K562 (cell line): ENCODE measurements at regions not wholly inside any gene's neighbourhood (a gene's known extent, or its start where the extent isn't known, plus 50 kb on each side); places are given as distances from the start of the nearest gene placed in this dataset.

Experiments
- CBX1 ChIP-seq: sonication (generic); IDR thresholded peaks from 2 replicates; pipeline ENCODE4 v1.6.1; 2016; ENCODE audit warnings: antibody characterized with exemption, low read depth, mild to moderate bottlenecking
- CC2D1A ChIP-seq: fragments of 450-650 bp; IDR thresholded peaks from 2 replicates; pipeline ENCODE4 v1.6.1; 2017; ENCODE audit warnings: mild to moderate bottlenecking
- CEBPB ChIP-seq: fragments of 450-650 bp; IDR thresholded peaks from 2 replicates; pipeline ENCODE4 v1.6.1; 2016; ENCODE audit warnings: missing genetic modification characterization, missing compliant biosample characterization
- CREB1 ChIP-seq, 2 experiments: sonication (generic) in 1 of 2; formaldehyde crosslinking in 1 of 2; IDR thresholded peaks; 2 replicates each; pipeline versions ENCODE4 v1.6.1 to v1.8.0; 2012 to 2022; ENCODE audit warnings: inconsistent platforms in 1 of 2, mild to moderate bottlenecking in 1 of 2, missing genetic modification reagents in 1 of 2, moderate library complexity in 1 of 2
- DPF2 ChIP-seq: fragments of 450-650 bp; IDR thresholded peaks from 2 replicates; pipeline ENCODE4 v1.6.1; 2016
- KDM1A ChIP-seq, 2 experiments: fragments of 450-650 bp; IDR thresholded peaks; 2 replicates each; pipeline ENCODE4 v1.6.1; 2016; ENCODE audit warnings: mild to moderate bottlenecking in 2 of 2
- LEF1 ChIP-seq: fragments of 450-650 bp; IDR thresholded peaks from 2 replicates; pipeline ENCODE4 v1.6.1; 2016; ENCODE audit warnings: mild to moderate bottlenecking
- MYC ChIP-seq, 2 experiments: fragments of 250-450 bp in 1 of 2; sonication (Bioruptor Pico) in 1 of 2; IDR thresholded peaks; 2 replicates each; pipeline versions ENCODE4 v1.5.1 to v1.6.1; 2012 to 2021; ENCODE audit warnings: low read depth in 2 of 2, borderline replicate concordance in 1 of 2, improper control_type of control experiment in 1 of 2, low read length in 1 of 2, mild to moderate bottlenecking in 1 of 2, moderate library complexity in 1 of 2
- NR2F6 ChIP-seq: fragments of 450-650 bp; formaldehyde crosslinking; IDR thresholded peaks from 2 replicates; pipeline ENCODE4 v1.4.0; 2020; ENCODE audit warnings: mild to moderate bottlenecking
- PHB2 ChIP-seq: fragments of 450-650 bp; IDR thresholded peaks from 2 replicates; pipeline ENCODE4 v1.6.1; 2017; ENCODE audit warnings: low read depth
- POLR2B ChIP-seq: fragments of 450-650 bp; IDR thresholded peaks from 2 replicates; pipeline ENCODE4 v1.6.1; 2018; ENCODE audit warnings: low read depth; ENCODE audit not compliant: partially characterized antibody
- RBM14 ChIP-seq: fragments of 200-400 bp; formaldehyde crosslinking; IDR thresholded peaks from 2 replicates; pipeline ENCODE4 v1.6.1; 2018; ENCODE audit warnings: low read depth, mild to moderate bottlenecking, low read length, moderate library complexity, borderline replicate concordance; ENCODE audit not compliant: insufficient read depth
- RCOR1 ChIP-seq, 2 experiments: IDR thresholded peaks; 2 replicates each; pipeline ENCODE4 v1.6.1; 2012; ENCODE audit warnings: low read depth in 2 of 2, low read length in 2 of 2, borderline replicate concordance in 1 of 2, improper control_type of control experiment in 1 of 2
- SMC3 ChIP-seq: conservative IDR thresholded peaks from 2 replicates; pipeline ENCODE4 v1.6.1; 2011; ENCODE audit warnings: low read depth, low read length, improper control_type of control experiment; ENCODE audit not compliant: insufficient read depth
- TAL1 ChIP-seq: fragments of 450-650 bp; IDR thresholded peaks from 2 replicates; pipeline ENCODE4 v1.6.1; 2016; ENCODE audit warnings: mild to moderate bottlenecking
- ZNF134 ChIP-seq: fragments of 250-450 bp; sonication (Bioruptor Pico); conservative IDR thresholded peaks from 2 replicates; pipeline ENCODE4 v1.4.0; 2020
- ZNF311 ChIP-seq: fragments of 250-450 bp; sonication (Bioruptor Pico); IDR thresholded peaks from 2 replicates; pipeline ENCODE4 v1.4.0; 2020; ENCODE audit warnings: mild to moderate bottlenecking, moderate library complexity
- ZNF384 ChIP-seq: IDR thresholded peaks from 2 replicates; pipeline ENCODE4 v1.6.1; 2012; ENCODE audit warnings: low read depth, low read length, improper control_type of control experiment
- ZNF75A ChIP-seq: fragments of 450-650 bp; formaldehyde crosslinking; IDR thresholded peaks from 2 replicates; pipeline ENCODE4 v1.4.0; 2020; ENCODE audit warnings: mild to moderate bottlenecking
- TF ChIP-seq, protein P1 (sequence below): fragments of 450-650 bp; formaldehyde crosslinking; IDR thresholded peaks from 2 replicates; pipeline ENCODE4 v1.4.0; 2022; ENCODE audit warnings: missing genetic modification characterization
- TF ChIP-seq, protein P2 (sequence below): fragments of 250-450 bp; sonication (Bioruptor Pico); IDR thresholded peaks from 2 replicates; pipeline ENCODE4 v1.8.0; 2021; ENCODE audit warnings: moderate library complexity, mild to moderate bottlenecking, inconsistent platforms
- TF ChIP-seq, protein P3 (sequence below): IDR thresholded peaks from 2 replicates; pipeline ENCODE4 v1.6.1; 2012; ENCODE audit warnings: low read depth, low read length, improper control_type of control experiment, borderline replicate concordance
- TF ChIP-seq, protein P4 (sequence below): IDR thresholded peaks from 3 replicates; pipeline ENCODE4 v1.6.1; 2011; ENCODE audit warnings: borderline replicate concordance, mild to moderate bottlenecking; ENCODE audit not compliant: insufficient read length, insufficient read depth

DNA sequence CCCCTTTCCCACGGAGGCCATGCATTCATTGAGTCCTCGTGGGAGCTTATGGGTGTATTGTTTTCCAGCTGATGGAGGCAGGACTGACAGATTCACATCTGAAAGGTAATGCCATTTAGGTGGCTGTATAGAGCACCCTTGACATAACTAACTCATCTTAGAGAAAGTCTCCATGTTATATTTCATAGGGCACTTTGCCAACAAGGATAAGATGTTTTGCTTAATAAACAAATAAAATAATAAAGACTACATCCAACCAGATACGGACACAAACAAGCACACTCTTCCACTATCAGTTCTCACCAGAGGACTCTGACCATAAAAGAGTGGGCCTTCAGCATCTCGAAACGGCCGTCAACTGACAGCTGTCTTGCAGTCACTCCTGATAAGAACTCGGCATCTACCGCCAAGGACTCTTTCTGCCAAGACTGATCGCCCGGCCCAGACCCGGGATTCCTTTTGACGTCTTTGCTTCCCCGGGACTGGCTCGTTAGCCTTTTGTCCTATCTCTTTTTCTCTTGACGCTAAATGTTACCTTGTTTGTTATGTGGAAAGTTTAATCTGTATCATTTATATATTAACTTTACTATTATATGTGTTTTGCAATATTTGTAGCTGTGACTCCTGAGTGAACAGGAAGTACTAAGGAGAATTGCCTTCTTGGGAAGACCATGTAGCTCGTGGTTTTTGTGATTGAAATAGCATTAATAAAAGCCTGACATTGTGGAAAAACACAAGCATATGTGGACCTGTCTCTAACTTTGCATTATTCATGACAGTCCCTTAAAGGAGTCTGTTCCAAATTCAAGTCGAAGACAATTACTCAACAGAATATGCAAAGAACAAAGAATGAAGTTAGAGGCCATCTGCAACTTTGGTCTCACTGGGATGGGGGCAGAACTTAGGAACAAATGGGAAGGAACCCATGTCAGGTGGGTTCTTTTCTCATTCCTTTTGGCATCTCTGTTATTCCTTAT is 195.1 kb downstream of the LPIN1 start (continued):
- peak; percentile 88 for TF ChIP-seq LEF1
- no peak; the same call in 1 of the 2 replicates for TF ChIP-seq ZNF311 (CRISPR knock-in tag)
- TF ChIP-seq KDM1A (IDR thresholded peaks at IDR 0.05) = peak; percentile 85 to 92
- TF ChIP-seq CEBPB (tag) = peak; percentile 76
- TF ChIP-seq SMC3 = no peak
- TF ChIP-seq POLR2B = no peak
- TF ChIP-seq RBM14 = no peak
- TF ChIP-seq PHB2 = peak; percentile 94
- TF ChIP-seq CC2D1A = peak; percentile 96
- peak; percentile 98 for TF ChIP-seq DPF2
- TF ChIP-seq NR2F6 = no peak
- no peak for TF ChIP-seq ZNF75A (CRISPR knock-in tag)
- peak; percentile 79 for TF ChIP-seq CREB1 (IDR thresholded peaks at IDR 0.05)
- TF ChIP-seq CREB1 (CRISPR knock-in tag; IDR thresholded peaks at IDR 0.05) = no peak; the same call in 1 of the 2 replicates
- TF ChIP-seq, protein P1, sequence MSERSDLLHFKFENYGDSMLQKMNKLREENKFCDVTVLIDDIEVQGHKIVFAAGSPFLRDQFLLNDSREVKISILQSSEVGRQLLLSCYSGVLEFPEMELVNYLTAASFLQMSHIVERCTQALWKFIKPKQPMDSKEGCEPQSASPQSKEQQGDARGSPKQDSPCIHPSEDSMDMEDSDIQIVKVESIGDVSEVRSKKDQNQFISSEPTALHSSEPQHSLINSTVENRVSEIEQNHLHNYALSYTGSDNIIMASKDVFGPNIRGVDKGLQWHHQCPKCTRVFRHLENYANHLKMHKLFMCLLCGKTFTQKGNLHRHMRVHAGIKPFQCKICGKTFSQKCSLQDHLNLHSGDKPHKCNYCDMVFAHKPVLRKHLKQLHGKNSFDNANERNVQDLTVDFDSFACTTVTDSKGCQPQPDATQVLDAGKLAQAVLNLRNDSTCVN = no peak
- TF ChIP-seq CBX1 = no peak
- TF ChIP-seq, protein P2, sequence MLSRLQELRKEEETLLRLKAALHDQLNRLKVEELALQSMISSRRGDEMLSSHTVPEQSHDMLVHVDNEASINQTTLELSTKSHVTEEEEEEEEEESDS = no peak
- peak; percentile 39; the same call in 1 of the 2 replicates for TF ChIP-seq ZNF384
- TF ChIP-seq TAL1 = peak; percentile 99
- TF ChIP-seq, protein P3, sequence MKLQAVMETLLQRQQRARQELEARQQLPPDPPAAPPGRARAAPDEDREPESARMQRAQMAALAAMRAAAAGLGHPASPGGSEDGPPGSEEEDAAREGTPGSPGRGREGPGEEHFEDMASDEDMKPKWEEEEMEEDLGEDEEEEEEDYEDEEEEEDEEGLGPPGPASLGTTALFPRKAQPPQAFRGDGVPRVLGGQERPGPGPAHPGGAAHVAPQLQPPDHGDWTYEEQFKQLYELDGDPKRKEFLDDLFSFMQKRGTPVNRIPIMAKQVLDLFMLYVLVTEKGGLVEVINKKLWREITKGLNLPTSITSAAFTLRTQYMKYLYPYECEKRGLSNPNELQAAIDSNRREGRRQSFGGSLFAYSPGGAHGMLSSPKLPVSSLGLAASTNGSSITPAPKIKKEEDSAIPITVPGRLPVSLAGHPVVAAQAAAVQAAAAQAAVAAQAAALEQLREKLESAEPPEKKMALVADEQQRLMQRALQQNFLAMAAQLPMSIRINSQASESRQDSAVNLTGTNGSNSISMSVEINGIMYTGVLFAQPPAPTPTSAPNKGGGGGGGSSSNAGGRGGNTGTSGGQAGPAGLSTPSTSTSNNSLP = peak; percentile 92; the same call in 1 of the 2 replicates
- TF ChIP-seq RCOR1 (IDR thresholded peaks at IDR 0.05; ENCODE audit: borderline replicate concordance in 1 of 2, low read depth in 2 of 2, low read length in 2 of 2) = peak; percentile 85 to 98; a peak in 3 of 4 replicates
- no peak; the same call in 1 of the 2 replicates for TF ChIP-seq MYC (IDR thresholded peaks at IDR 0.05; ENCODE audit: low read depth, low read length)
- no peak; the same call in 1 of the 2 replicates for TF ChIP-seq MYC (CRISPR knock-in tag; IDR thresholded peaks at IDR 0.05; ENCODE audit: borderline replicate concordance, low read depth)
- TF ChIP-seq ZNF134 = peak; percentile 71; the same call in 1 of the 2 replicates
- TF ChIP-seq, protein P4, sequence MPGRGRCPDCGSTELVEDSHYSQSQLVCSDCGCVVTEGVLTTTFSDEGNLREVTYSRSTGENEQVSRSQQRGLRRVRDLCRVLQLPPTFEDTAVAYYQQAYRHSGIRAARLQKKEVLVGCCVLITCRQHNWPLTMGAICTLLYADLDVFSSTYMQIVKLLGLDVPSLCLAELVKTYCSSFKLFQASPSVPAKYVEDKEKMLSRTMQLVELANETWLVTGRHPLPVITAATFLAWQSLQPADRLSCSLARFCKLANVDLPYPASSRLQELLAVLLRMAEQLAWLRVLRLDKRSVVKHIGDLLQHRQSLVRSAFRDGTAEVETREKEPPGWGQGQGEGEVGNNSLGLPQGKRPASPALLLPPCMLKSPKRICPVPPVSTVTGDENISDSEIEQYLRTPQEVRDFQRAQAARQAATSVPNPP = no peak
